GM23338 (cell line): ENCODE measurements at regions not wholly inside any gene's neighbourhood (a gene's known extent, or its start where the extent isn't known, plus 50 kb on each side); places are given as distances from the start of the nearest gene placed in this dataset.

Experiments used
- ATAC-seq: fragments of 200-7000 bp; cut with Tn5 transposase; 3 replicates; pipeline ENCODE4 v1.9.1; 2020
- DNase-seq: peaks from one replicate; pipeline ENCODE4 v3.0.0-alpha.2; 2015; ENCODE audit warnings: low spot score
- H2AFZ ChIP-seq: fragments of 200-600 bp; sonication (generic); 2 replicates; pipeline ENCODE4 v1.8.0; 2016; ENCODE audit warnings: antibody characterized with exemption, mild to moderate bottlenecking, moderate library complexity
- H3F3A ChIP-seq: fragments of 200-600 bp; sonication (generic); replicated peaks from 2 replicates; pipeline ENCODE4 v1.8.0; 2017; ENCODE audit warnings: antibody characterized with exemption, mixed run types, low read depth
- H3K27ac ChIP-seq: fragments of 200-600 bp; sonication (generic); 2 replicates; pipeline ENCODE4 v1.6.1; 2016; ENCODE audit warnings: low read depth
- H3K27me3 ChIP-seq: fragments of 200-600 bp; sonication (generic); 2 replicates; pipeline ENCODE4 v1.8.0; 2016; ENCODE audit warnings: mild to moderate bottlenecking, mixed run types, moderate library complexity; ENCODE audit not compliant: insufficient read depth
- H3K36me3 ChIP-seq: fragments of 200-600 bp; sonication (generic); 2 replicates; pipeline ENCODE4 v1.8.0; 2016; ENCODE audit warnings: mild to moderate bottlenecking; ENCODE audit not compliant: insufficient read depth
- H3K4me1 ChIP-seq: fragments of 200-600 bp; sonication (generic); 2 replicates; pipeline ENCODE4 v1.8.0; 2016; ENCODE audit warnings: mild to moderate bottlenecking, moderate library complexity; ENCODE audit not compliant: insufficient read depth
- H3K4me2 ChIP-seq: fragments of 200-600 bp; sonication (generic); 2 replicates; pipeline ENCODE4 v1.7.1; 2017; ENCODE audit warnings: mixed run types
- H3K4me3 ChIP-seq: fragments of 200-600 bp; sonication (generic); 2 replicates; pipeline ENCODE4 v1.6.1; 2016; ENCODE audit warnings: mixed run types
- H3K79me2 ChIP-seq: fragments of 200-600 bp; sonication (generic); replicated peaks from 2 replicates; pipeline ENCODE4 v1.8.0; 2017; ENCODE audit warnings: mild to moderate bottlenecking; ENCODE audit not compliant: insufficient read depth
- H3K9me2 ChIP-seq: fragments of 200-600 bp; sonication (generic); 2 replicates; pipeline ENCODE4 v1.8.0; 2017; ENCODE audit not compliant: insufficient read depth
- H4K20me1 ChIP-seq: fragments of 200-600 bp; sonication (generic); replicated peaks from 2 replicates; pipeline ENCODE4 v1.8.0; 2017; ENCODE audit warnings: mild to moderate bottlenecking; ENCODE audit not compliant: insufficient read depth
- H3K27ac Mint-ChIP-seq: 2 replicates; pipeline ENCODE4 v1.8.0; 2020; ENCODE audit warnings: inconsistent platforms, mild to moderate bottlenecking, moderate library complexity, mixed read lengths
- H3K27me3 Mint-ChIP-seq: 3 replicates; pipeline ENCODE4 v1.8.0; 2022; ENCODE audit warnings: low read depth, mild to moderate bottlenecking, moderate library complexity, mixed read lengths, inconsistent platforms; ENCODE audit not compliant: insufficient read depth, poor library complexity
- H3K36me3 Mint-ChIP-seq: 3 replicates; pipeline ENCODE4 v1.8.0; 2021; ENCODE audit warnings: low read depth, mild to moderate bottlenecking, inconsistent platforms, moderate library complexity, mixed read lengths
- H3K4me1 Mint-ChIP-seq: 3 replicates; pipeline ENCODE4 v1.8.0; 2020; ENCODE audit warnings: mild to moderate bottlenecking, inconsistent platforms, mixed read lengths
- H3K4me3 Mint-ChIP-seq: 3 replicates; pipeline ENCODE4 v1.8.0; 2021; ENCODE audit warnings: moderate library complexity, mild to moderate bottlenecking, inconsistent platforms, mixed read lengths
- H3K9me3 Mint-ChIP-seq: 3 replicates; pipeline ENCODE4 v1.8.0; 2020; ENCODE audit warnings: moderate library complexity, mild to moderate bottlenecking, inconsistent platforms, mixed read lengths
- CTCF ChIP-seq, 2 experiments: fragments of 200-600 bp in 1 of 2; sonication (generic) in 1 of 2; conservative IDR thresholded peaks; 2 replicates each; pipeline versions ENCODE4 v1.5.1 to v1.6.1; 2016 to 2017; ENCODE audit warnings: antibody characterized with exemption in 2 of 2, low read depth in 2 of 2, mild to moderate bottlenecking in 2 of 2, moderate library complexity in 1 of 2
- EZH2 ChIP-seq: fragments of 200-600 bp; sonication (generic); IDR thresholded peaks from one replicate; pipeline ENCODE4 v1.8.0; 2017; ENCODE audit warnings: antibody characterized with exemption, mild to moderate bottlenecking, low read depth; ENCODE audit not compliant: unreplicated experiment
- POLR2AphosphoS5 ChIP-seq: IDR thresholded peaks from 2 replicates; pipeline ENCODE4 v1.6.1; 2016; ENCODE audit warnings: antibody characterized with exemption, low read depth
- ZNF331 ChIP-seq: fragments of 250-450 bp; sonication (Bioruptor Pico); IDR thresholded peaks from 2 replicates; pipeline ENCODE4 v1.5.0; 2020; ENCODE audit warnings: low read depth, mild to moderate bottlenecking, moderate library complexity
- ZNF462 ChIP-seq: fragments of 250-450 bp; sonication (Bioruptor Pico); IDR thresholded peaks from 2 replicates; pipeline ENCODE4 v1.5.0; 2020; ENCODE audit warnings: mild to moderate bottlenecking, moderate library complexity

GRCh38 chr12:78628491-78629100 is 236.0 kb upstream of the SYT1 start (continued):
- no peak for TF ChIP-seq ZNF462 (CRISPR knock-in tag)

GRCh38 chr12:78636231-78636855 is 228.2 kb upstream of the SYT1 start:
- Mint-ChIP-seq H3K9me3 (peaks cover 4% of the 10 kb centered on the region; the same call in 2 of the 3 replicates), H3K4me1 (peaks cover 10% of the 10 kb centered on the region), H3K27ac (no peak overlapping the region), H3K4me3 (no peak overlapping the region), H3K36me3 (peaks cover 3% of the 10 kb centered on the region; the same call in 2 of the 3 replicates), H3K27me3 (no peaks in the 10 kb centered on the region)
- Histone ChIP-seq H3K9me2 (no peaks in the 10 kb centered on the region), H3K27me3 (no peaks in the 10 kb centered on the region), H3K4me1 (peaks cover 9% of the 10 kb centered on the region), H3K79me2 (no peaks in the 10 kb centered on the region), H2AFZ (no peak overlapping the region), H3K4me3 (no peak overlapping the region), H3K4me2 (no peak overlapping the region), H4K20me1 (no peaks in the 10 kb centered on the region), H3F3A (no peaks in the 10 kb centered on the region), H3K27ac (no peak overlapping the region), H3K36me3 (no peaks in the 10 kb centered on the region)
- DNase-seq (no peak), ATAC-seq (no peak)
- TF ChIP-seq POLR2AphosphoS5 = no peak
- TF ChIP-seq EZH2 = no peak
- TF ChIP-seq ZNF331 (CRISPR knock-in tag) = no peak
- TF ChIP-seq CTCF (conservative IDR thresholded peaks at IDR 0.05; ENCODE audit: low read depth in 2 of 2) = no peak
